ENCODE measurements at regions not wholly inside any gene's neighbourhood (a gene's known extent, or its start where the extent isn't known, plus 50 kb on each side); places are given as distances from the start of the nearest gene placed in this dataset.

GRCh38 chr1:235049217-235049616 lies 79.4 kb downstream of the TOMM20 start:
- Histone ChIP-seq H3K79me2 (ENCODE audit: insufficient read depth, low read length) (no peaks in the 10 kb centered on the region), H3K4me2 (ENCODE audit: low read depth, low read length) (no peak overlapping the region), H3K36me3 (replicated peaks in 1 of 2; ENCODE audit: control insufficient read depth in 1 of 2, insufficient read depth in 2 of 2, low read length in 2 of 2) (no peaks in the 10 kb centered on the region), H3K4me1 (ENCODE audit: insufficient read depth, low read length) (peaks cover 27% of the 10 kb centered on the region), H3K4me3 (replicated peaks in 1 of 3; ENCODE audit: insufficient read depth in 1 of 3, low read depth in 2 of 3, low read length in 3 of 3) (no peak overlapping the region), H3K27ac (ENCODE audit: extremely low read length, insufficient read depth, low read length) (no peak overlapping the region), H3K9ac (ENCODE audit: insufficient read depth, low read depth, low read length) (no peak overlapping the region), H4K20me1 (ENCODE audit: insufficient read depth, low read length) (no peaks in the 10 kb centered on the region), H3K27me3 (ENCODE audit: control insufficient read depth in 1 of 2, insufficient read depth in 2 of 2, low read length in 2 of 2) (no peaks in the 10 kb centered on the region), H3K9me3 (ENCODE audit: low read length) (no peaks in the 10 kb centered on the region), H2AFZ (ENCODE audit: low read length) (no peak overlapping the region)
- POLR2A ChIA-PET = interaction anchor here (0.6 to 3.0 kb wide), 4 partner anchors 20 to 439 kb away, joined by 3 to 13 read pairs (median 5); partner anchors contain the start of gene IRF2BP2
- DNase-seq (ENCODE audit: low spot score) (no peak), ATAC-seq (no peak; the same call in 2 of the 3 replicates), FAIRE-seq (no peak)
- in situ Hi-C loops (cut with HindIII; ENCODE audit: extremely low pct_ligation_motif_present, low pct_unique_long_range_greater_than_20kb) (no loop called here), intact Hi-C loops (cut with micrococcal nuclease; ENCODE audit: unreplicated experiment) (no loop called here)
- CTCF ChIA-PET (ENCODE audit: low intra/inter-chr PET ratio, low total read pairs) = no interaction called here
- BruUV-seq (replicated peaks) = no TSS peak
- TF ChIP-seq ZSCAN25 (CRISPR knock-in tag; IDR thresholded peaks at IDR 0.05) = no peak
- TF ChIP-seq ZBTB39 (CRISPR knock-in tag; IDR thresholded peaks at IDR 0.05) = no peak
- no peak for TF ChIP-seq SOX13 (IDR thresholded peaks at IDR 0.05)
- no peak for TF ChIP-seq SOX13 (CRISPR knock-in tag; conservative IDR thresholded peaks at IDR 0.05 in 1 of 2, IDR thresholded peaks at IDR 0.05 in 1 of 2)
- TF ChIP-seq SOX6 (IDR thresholded peaks at IDR 0.05) = no peak
- no peak for TF ChIP-seq SOX6 (CRISPR knock-in tag; IDR thresholded peaks at IDR 0.05)
- TF ChIP-seq HDAC2 (CRISPR knock-in tag; IDR thresholded peaks at IDR 0.05) = no peak
- TF ChIP-seq NFRKB (IDR thresholded peaks at IDR 0.05) = no peak
- no peak for TF ChIP-seq ZNF577 (CRISPR knock-in tag; IDR thresholded peaks at IDR 0.05; ENCODE audit: borderline replicate concordance, low read depth)
- no peak for TF ChIP-seq SKI (IDR thresholded peaks at IDR 0.05; ENCODE audit: partially characterized antibody)
- TF ChIP-seq SAP130 (CRISPR knock-in tag; IDR thresholded peaks at IDR 0.05; ENCODE audit: low read depth) = no peak
- no peak for TF ChIP-seq POLR2A (IDR thresholded peaks at IDR 0.05; ENCODE audit: insufficient read depth in 1 of 2, low read depth in 2 of 2, low read length in 2 of 2)
- TF ChIP-seq KDM6A (CRISPR knock-in tag; IDR thresholded peaks at IDR 0.05; ENCODE audit: low read depth) = no peak
- TF ChIP-seq KLF16 (CRISPR knock-in tag; IDR thresholded peaks at IDR 0.05) = no peak
- no peak for TF ChIP-seq ZNF543 (CRISPR knock-in tag; IDR thresholded peaks at IDR 0.05)
- TF ChIP-seq CHD2 (IDR thresholded peaks at IDR 0.05; ENCODE audit: low read depth, low read length) = no peak
- TF ChIP-seq CREM (IDR thresholded peaks at IDR 0.05) = no peak
- no peak for TF ChIP-seq CREM (CRISPR knock-in tag; IDR thresholded peaks at IDR 0.05)
- TF ChIP-seq ATAD3A (CRISPR knock-in tag; IDR thresholded peaks at IDR 0.05) = no peak
- no peak for TF ChIP-seq ZNF256 (CRISPR knock-in tag; conservative IDR thresholded peaks at IDR 0.05)
- TF ChIP-seq TEAD3 (CRISPR knock-in tag; optimal IDR thresholded peaks at IDR 0.05; ENCODE audit: borderline replicate concordance) = no peak
- WGBS (ENCODE audit: low lambda C conversion rate) = 100% methylated on average over 1 of the region's 5 CpGs
